SIG-M5 treated with dmso at 0.1 percent for 504 hours (cell line): ENCODE measurements at regions not wholly inside any gene's neighbourhood (a gene's known extent, or its start where the extent isn't known, plus 50 kb on each side); places are given as distances from the start of the nearest gene placed in this dataset.

Experiments used
- DNase-seq: peaks from one replicate; lab custom pipeline; 2025; ENCODE audit not compliant: unreplicated experiment; lab: John Stamatoyannopoulos, UW

DNA sequence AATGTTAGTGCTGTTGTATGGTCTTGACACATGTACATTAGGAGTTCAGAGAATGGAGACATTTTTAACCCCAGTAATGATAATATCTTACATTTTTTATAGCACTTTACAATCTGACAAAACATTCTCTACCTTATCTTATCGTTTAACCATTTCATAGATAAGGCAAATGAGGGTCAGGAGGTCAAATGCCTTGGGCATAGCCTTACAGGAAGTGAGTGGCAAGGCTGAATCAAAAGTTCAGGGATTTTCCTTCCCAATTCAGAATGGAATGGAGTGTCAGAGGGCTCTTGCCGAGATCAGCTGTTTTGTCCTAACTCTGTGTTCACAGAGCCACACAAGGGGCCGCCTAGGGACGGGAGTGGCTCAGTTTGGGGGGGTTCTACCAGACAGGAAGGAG lies 57.6 kb upstream of the AK4 start:
- no peak for DNase-seq

DNA sequence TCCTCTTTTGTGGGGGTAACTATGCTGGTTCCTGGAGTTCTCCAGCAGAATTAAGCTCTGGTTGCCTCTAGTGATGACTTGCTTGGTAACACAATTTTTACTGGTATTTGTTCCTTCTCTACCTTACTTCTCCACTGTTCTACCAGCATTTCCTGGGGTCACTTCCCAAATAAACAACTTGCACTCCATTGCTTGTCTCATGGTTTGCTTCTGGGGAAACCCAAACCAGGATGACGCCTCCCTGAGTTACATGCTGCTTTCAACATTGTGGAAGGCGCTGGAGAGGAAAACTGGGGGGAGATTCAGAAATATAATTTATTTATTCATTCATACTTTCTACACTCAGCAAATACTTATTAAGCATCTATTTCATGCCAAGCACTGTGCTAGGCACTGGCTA lies 55.3 kb upstream of the AK4 start:
- no peak for DNase-seq

DNA sequence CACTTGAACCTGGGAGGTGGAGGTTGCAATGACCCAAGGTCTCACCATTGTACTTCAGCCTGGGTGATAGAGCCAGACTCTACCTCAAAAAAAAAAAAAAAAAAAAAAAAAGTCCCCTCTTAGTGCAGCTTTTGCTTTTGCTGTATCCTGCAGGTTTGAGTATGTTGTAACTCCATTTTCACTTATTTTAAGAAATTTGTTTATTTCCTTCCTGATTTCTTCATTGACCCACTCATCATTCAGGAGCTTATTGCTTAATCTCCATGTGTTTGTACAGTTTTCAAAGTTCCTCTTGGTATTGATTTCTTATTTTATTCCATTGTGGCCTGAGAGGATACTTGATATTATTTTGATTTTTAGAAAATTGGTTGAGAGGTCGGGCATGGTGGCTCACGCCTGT lies 50.9 kb upstream of the AK4 start:
- peak; percentile 86 for DNase-seq
